ENCODE measurements at regions not wholly inside any gene's neighbourhood (a gene's known extent, or its start where the extent isn't known, plus 50 kb on each side); places are given as distances from the start of the nearest gene placed in this dataset.

DNA sequence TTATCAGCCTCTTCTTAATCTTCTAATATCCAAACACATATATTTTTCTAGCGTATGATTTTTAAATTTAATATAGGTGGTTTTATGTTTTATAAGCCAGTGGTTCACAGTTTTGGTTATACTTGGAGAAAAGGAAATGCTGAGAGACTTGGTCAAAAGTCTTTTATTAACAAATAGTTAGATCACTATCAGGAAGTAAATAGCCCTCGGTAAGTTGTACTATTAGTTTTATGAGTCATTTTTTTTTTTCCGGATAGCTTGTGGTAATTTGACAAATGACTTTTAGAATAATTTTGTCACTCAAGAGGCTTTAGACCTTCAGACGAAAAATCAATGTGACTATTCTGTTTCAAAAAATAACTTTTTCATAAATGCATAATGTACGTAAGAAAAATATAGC is 232.2 kb upstream of the ROBO1 start:
- TF ChIP-seq, protein P1, sequence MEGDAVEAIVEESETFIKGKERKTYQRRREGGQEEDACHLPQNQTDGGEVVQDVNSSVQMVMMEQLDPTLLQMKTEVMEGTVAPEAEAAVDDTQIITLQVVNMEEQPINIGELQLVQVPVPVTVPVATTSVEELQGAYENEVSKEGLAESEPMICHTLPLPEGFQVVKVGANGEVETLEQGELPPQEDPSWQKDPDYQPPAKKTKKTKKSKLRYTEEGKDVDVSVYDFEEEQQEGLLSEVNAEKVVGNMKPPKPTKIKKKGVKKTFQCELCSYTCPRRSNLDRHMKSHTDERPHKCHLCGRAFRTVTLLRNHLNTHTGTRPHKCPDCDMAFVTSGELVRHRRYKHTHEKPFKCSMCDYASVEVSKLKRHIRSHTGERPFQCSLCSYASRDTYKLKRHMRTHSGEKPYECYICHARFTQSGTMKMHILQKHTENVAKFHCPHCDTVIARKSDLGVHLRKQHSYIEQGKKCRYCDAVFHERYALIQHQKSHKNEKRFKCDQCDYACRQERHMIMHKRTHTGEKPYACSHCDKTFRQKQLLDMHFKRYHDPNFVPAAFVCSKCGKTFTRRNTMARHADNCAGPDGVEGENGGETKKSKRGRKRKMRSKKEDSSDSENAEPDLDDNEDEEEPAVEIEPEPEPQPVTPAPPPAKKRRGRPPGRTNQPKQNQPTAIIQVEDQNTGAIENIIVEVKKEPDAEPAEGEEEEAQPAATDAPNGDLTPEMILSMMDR (conservative IDR thresholded peaks at IDR 0.05): no peak
- TF ChIP-seq ZFX (IDR thresholded peaks at IDR 0.05): no peak
